K562 (cell line): ENCODE measurements at regions not wholly inside any gene's neighbourhood (a gene's known extent, or its start where the extent isn't known, plus 50 kb on each side); places are given as distances from the start of the nearest gene placed in this dataset.

ENCODE experiments used
- GABPA ChIP-seq: fragments of 200-800 bp; sonication (Bioruptor generic); conservative IDR thresholded peaks from 2 replicates; pipeline ENCODE4 v1.6.1; 2016; ENCODE audit warnings: low read depth, missing genetic modification characterization, missing compliant biosample characterization
- HNRNPUL1 ChIP-seq: fragments of 200-400 bp; formaldehyde crosslinking; IDR thresholded peaks from 2 replicates; pipeline ENCODE4 v1.6.1; 2017; ENCODE audit warnings: low read length
- POLR2A ChIP-seq: fragments of 450-650 bp; conservative IDR thresholded peaks from 2 replicates; pipeline ENCODE4 v1.6.1; 2016
- RBM22 ChIP-seq: fragments of 200-400 bp; formaldehyde crosslinking; IDR thresholded peaks from 2 replicates; pipeline ENCODE4 v1.6.1; 2018; ENCODE audit warnings: low read length, low read depth; ENCODE audit not compliant: poor library complexity, severe bottlenecking
- TBP ChIP-seq: optimal IDR thresholded peaks from 2 replicates; pipeline ENCODE3; 2011; ENCODE audit warnings: low read depth, low read length, improper control_type of control experiment
- XRCC5 ChIP-seq: fragments of 200-400 bp; formaldehyde crosslinking; IDR thresholded peaks from 2 replicates; pipeline ENCODE4 v1.6.1; 2017; ENCODE audit warnings: low read depth, mild to moderate bottlenecking, low read length
- ZBTB8A ChIP-seq: fragments of 450-650 bp; IDR thresholded peaks from 2 replicates; pipeline ENCODE4 v1.6.1; 2018; ENCODE audit warnings: mild to moderate bottlenecking, moderate library complexity; ENCODE audit not compliant: partially characterized antibody
- TF ChIP-seq, protein P1 (sequence below): IDR thresholded peaks from 2 replicates; pipeline ENCODE4 v1.6.1; 2011; ENCODE audit warnings: borderline replicate concordance, low read depth, mild to moderate bottlenecking, moderate library complexity, low read length; ENCODE audit not compliant: insufficient read depth, poor library complexity, severe bottlenecking
- TF ChIP-seq, protein P2 (sequence below), 2 experiments: fragments of 450-650 bp in 1 of 2; sonication (generic) in 1 of 2; formaldehyde crosslinking in 1 of 2; IDR thresholded peaks; 2 replicates each; pipeline versions ENCODE4 v1.7.1 to v1.9.0; 2016 to 2022; ENCODE audit warnings: inconsistent platforms in 1 of 2, mild to moderate bottlenecking in 1 of 2, missing genetic modification reagents in 1 of 2
- TF ChIP-seq, protein P3 (sequence below), 2 experiments: fragments of 450-650 bp; conservative IDR thresholded peaks; 2 replicates each; pipeline ENCODE4 v1.6.1; 2017; ENCODE audit warnings: mild to moderate bottlenecking in 2 of 2, moderate library complexity in 2 of 2
- TF ChIP-seq, protein P4 (sequence below): fragments of 250-450 bp; sonication (Bioruptor Pico); IDR thresholded peaks from 2 replicates; pipeline ENCODE4 v1.8.0; 2021; ENCODE audit warnings: moderate library complexity, mild to moderate bottlenecking, inconsistent platforms
- TF ChIP-seq, protein P5 (sequence below), 3 experiments: IDR thresholded peaks in 2 of 3; conservative IDR thresholded peaks in 1 of 3; 2 replicates each; pipeline ENCODE4 v1.5.1; 2011 to 2012; ENCODE audit warnings: low read length in 3 of 3, mild to moderate bottlenecking in 3 of 3, control low read depth in 2 of 3, improper control_type of control experiment in 1 of 3, inconsistent platforms in 1 of 3, low read depth in 1 of 3, mixed read lengths in 1 of 3, moderate library complexity in 1 of 3; ENCODE audit not compliant: insufficient read depth in 2 of 3

DNA sequence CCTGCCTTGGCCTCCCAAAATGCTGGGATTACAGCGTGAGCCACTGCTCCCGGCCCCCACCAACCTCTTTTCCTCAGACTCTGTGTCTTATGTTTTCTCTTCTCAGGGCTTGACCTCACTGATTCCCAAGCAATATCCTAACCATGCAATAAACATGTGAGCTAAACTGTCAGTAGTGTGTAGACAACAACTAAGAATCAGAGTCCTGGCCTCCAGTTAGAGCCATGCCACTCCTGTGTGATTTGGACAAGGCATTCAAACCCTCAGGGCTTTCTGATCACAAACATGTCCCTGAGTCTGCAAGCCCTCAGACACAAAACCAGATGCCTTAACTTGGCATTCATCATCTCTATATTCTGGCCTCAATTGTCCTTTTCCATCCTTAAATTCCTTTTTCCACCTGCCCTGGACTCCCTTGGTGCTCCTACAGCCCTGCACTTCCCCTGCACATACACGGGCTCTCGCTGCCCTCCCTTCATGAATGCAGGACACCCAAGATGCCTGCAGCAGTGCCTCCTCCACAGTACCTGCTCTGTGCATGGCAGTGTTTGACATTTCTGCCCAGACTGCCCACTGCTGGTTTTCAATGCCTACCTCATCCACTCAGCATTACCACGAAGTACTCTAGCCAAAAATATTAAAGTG lies 142.8 kb downstream of the CYP26A1 start:
- TF ChIP-seq XRCC5 (no peak), RBM22 (no peak), HNRNPUL1 (no peak), TBP (no peak), POLR2A (no peak), ZBTB8A (no peak), GABPA (no peak)
- TF ChIP-seq, protein P1, sequence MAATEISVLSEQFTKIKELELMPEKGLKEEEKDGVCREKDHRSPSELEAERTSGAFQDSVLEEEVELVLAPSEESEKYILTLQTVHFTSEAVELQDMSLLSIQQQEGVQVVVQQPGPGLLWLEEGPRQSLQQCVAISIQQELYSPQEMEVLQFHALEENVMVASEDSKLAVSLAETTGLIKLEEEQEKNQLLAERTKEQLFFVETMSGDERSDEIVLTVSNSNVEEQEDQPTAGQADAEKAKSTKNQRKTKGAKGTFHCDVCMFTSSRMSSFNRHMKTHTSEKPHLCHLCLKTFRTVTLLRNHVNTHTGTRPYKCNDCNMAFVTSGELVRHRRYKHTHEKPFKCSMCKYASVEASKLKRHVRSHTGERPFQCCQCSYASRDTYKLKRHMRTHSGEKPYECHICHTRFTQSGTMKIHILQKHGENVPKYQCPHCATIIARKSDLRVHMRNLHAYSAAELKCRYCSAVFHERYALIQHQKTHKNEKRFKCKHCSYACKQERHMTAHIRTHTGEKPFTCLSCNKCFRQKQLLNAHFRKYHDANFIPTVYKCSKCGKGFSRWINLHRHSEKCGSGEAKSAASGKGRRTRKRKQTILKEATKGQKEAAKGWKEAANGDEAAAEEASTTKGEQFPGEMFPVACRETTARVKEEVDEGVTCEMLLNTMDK = no peak
- TF ChIP-seq, protein P2, sequence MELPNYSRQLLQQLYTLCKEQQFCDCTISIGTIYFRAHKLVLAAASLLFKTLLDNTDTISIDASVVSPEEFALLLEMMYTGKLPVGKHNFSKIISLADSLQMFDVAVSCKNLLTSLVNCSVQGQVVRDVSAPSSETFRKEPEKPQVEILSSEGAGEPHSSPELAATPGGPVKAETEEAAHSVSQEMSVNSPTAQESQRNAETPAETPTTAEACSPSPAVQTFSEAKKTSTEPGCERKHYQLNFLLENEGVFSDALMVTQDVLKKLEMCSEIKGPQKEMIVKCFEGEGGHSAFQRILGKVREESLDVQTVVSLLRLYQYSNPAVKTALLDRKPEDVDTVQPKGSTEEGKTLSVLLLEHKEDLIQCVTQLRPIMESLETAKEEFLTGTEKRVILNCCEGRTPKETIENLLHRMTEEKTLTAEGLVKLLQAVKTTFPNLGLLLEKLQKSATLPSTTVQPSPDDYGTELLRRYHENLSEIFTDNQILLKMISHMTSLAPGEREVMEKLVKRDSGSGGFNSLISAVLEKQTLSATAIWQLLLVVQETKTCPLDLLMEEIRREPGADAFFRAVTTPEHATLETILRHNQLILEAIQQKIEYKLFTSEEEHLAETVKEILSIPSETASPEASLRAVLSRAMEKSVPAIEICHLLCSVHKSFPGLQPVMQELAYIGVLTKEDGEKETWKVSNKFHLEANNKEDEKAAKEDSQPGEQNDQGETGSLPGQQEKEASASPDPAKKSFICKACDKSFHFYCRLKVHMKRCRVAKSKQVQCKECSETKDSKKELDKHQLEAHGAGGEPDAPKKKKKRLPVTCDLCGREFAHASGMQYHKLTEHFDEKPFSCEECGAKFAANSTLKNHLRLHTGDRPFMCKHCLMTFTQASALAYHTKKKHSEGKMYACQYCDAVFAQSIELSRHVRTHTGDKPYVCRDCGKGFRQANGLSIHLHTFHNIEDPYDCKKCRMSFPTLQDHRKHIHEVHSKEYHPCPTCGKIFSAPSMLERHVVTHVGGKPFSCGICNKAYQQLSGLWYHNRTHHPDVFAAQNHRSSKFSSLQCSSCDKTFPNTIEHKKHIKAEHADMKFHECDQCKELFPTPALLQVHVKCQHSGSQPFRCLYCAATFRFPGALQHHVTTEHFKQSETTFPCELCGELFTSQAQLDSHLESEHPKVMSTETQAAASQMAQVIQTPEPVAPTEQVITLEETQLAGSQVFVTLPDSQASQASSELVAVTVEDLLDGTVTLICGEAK (IDR thresholded peaks at IDR 0.05) = no peak
- TF ChIP-seq, protein P2 (CRISPR knock-in tag; IDR thresholded peaks at IDR 0.05) = no peak
- TF ChIP-seq, protein P3, sequence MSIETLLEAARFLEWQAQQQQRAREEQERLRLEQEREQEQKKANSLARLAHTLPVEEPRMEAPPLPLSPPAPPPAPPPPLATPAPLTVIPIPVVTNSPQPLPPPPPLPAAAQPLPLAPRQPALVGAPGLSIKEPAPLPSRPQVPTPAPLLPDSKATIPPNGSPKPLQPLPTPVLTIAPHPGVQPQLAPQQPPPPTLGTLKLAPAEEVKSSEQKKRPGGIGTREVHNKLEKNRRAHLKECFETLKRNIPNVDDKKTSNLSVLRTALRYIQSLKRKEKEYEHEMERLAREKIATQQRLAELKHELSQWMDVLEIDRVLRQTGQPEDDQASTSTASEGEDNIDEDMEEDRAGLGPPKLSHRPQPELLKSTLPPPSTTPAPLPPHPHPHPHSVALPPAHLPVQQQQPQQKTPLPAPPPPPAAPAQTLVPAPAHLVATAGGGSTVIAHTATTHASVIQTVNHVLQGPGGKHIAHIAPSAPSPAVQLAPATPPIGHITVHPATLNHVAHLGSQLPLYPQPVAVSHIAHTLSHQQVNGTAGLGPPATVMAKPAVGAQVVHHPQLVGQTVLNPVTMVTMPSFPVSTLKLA (conservative IDR thresholded peaks at IDR 0.05) = no peak
- TF ChIP-seq, protein P4, sequence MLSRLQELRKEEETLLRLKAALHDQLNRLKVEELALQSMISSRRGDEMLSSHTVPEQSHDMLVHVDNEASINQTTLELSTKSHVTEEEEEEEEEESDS (CRISPR knock-in tag) = no peak
- TF ChIP-seq, protein P5, sequence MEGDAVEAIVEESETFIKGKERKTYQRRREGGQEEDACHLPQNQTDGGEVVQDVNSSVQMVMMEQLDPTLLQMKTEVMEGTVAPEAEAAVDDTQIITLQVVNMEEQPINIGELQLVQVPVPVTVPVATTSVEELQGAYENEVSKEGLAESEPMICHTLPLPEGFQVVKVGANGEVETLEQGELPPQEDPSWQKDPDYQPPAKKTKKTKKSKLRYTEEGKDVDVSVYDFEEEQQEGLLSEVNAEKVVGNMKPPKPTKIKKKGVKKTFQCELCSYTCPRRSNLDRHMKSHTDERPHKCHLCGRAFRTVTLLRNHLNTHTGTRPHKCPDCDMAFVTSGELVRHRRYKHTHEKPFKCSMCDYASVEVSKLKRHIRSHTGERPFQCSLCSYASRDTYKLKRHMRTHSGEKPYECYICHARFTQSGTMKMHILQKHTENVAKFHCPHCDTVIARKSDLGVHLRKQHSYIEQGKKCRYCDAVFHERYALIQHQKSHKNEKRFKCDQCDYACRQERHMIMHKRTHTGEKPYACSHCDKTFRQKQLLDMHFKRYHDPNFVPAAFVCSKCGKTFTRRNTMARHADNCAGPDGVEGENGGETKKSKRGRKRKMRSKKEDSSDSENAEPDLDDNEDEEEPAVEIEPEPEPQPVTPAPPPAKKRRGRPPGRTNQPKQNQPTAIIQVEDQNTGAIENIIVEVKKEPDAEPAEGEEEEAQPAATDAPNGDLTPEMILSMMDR (IDR thresholded peaks at IDR 0.05 in 2 of 3, conservative IDR thresholded peaks at IDR 0.05 in 1 of 3; ENCODE audit: insufficient read depth in 2 of 3, low read depth in 1 of 3, low read length in 3 of 3) = no peak
